ENCODE measurements at regions not wholly inside any gene's neighbourhood (a gene's known extent, or its start where the extent isn't known, plus 50 kb on each side); places are given as distances from the start of the nearest gene placed in this dataset.

DNA sequence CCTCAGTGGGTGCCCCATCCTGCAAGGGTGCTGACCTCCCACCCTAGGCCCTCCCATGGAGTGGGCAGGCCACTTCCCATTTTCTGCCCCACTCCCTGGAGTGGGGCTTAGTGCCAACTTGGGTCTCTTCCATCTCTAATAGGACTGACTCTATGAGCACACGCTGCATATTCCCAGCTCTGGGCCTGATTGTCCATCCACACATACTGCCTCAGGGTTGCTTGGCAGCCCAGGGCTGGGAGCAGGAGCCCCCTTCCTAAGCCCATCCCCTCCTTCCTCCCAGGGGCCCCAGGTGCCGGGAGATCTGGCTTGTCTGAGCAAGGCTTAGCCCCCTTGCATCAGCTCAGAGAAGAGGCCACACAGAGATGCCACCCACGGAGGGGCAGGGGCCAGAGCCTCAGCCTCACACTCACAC lies 55.1 kb downstream of the PJA1 start:
- peak; percentile 13 for DNase-seq

DNA sequence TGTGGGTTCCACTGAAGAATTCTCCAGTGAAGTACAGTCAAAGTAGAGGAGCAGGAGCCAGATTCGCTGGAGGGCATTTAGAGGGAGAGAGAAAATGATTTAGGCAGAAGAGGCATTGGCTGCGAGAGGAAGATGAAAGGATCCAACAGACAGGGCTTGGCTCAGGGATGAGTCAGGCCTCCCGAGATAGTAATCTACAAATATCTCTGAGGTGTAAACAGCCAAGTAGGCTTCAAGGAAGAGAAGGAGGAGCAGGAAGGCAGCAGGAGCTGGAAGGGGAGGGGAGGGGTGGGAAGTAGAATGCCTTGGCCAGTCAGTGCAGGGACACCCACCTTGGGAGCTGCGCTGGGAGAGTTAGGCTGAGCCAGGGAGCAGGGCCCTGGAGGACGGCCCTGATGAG lies 55.5 kb downstream of the PJA1 start:
- DNase-seq = peak; percentile 77

DNA sequence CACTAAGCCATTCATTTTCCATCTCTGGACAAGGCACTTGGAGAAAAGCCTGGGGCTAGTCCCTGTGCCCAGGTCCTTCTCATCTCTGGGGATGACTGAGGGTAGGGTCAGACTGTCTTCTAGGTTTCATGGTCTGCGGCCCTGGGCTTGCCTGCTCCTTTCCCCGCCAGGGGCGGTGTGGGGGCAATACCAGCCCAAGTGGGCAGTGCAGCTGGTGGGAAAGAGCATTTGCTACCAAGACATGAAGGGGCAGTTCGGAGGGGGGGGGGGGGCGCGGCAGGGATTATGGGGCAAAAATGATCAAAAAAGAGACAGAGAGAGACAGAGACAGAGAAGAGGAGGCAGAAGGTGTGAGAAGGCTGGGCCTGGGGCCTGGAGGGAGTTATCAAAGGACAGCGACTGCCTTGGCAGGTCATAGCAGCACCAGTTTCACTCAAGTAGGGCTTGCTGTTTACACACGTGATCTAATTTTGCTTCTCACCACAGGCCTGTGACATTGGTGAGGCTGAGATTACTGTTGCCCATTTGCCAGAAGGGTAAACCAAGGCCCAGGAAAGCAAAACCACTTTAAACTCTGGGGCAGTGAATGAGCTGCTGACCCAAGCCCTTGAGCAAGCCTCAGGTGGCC lies 56.1 kb downstream of the PJA1 start:
- no peak for DNase-seq

DNA sequence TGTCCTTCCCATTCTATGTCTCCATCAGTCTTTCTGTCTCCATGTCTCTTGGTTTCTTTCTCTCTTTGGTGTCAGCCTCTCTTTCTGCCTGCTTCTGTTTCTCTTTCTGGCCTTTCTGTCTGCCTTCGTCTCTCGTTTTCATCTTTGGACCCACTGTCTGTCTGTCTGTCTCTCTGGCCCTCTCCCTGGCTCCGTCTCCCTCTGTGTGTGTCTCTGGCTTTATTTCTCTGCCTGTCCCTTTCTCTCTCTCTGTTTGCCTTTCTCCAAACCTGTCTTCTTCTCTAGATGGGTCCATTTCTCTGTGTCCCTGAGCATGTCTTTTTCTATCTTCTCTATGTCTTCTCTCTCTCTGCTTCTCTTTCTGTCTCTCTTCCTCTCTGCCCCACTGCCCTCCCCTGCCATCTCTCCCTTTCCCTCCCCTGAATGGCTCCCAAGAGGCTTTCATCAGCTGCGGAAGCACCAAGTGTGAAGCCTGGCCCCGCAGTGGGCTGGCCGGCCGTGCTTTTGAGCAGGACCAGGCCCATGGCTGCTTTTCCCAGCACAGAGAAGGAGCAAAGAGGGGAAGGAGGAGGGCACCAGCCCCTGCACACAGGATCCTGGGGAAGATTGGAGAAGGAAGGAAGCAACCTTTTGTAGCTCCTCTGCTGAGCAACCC lies 57.4 kb downstream of the PJA1 start:
- DNase-seq = no peak

DNA sequence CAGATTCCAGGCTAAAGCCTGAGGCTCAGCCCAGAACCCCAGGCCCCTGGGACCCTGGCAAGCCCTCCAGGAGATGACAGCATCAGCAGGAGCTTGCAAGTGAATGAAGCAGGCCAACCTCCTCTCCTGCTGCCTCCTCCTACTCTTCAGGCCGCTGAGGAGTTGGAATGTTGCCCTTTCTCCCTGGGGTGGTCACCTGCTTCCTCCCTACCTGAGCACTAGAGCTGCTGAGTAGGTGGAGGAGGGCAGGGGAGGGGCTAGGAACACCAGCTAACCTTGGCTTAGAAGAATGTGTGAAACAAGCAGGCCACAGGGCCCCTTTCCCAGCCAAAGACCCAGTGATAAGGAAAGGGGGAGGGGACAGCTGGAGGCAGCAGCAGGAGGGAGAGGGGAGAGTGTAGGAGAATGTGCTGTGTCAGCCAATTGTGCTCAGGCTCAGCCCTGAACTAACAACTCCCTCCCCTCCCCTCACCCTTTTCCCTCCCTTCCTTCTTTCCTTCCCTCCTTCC lies 58.0 kb downstream of the PJA1 start:
- DNase-seq = peak; percentile 30

DNA sequence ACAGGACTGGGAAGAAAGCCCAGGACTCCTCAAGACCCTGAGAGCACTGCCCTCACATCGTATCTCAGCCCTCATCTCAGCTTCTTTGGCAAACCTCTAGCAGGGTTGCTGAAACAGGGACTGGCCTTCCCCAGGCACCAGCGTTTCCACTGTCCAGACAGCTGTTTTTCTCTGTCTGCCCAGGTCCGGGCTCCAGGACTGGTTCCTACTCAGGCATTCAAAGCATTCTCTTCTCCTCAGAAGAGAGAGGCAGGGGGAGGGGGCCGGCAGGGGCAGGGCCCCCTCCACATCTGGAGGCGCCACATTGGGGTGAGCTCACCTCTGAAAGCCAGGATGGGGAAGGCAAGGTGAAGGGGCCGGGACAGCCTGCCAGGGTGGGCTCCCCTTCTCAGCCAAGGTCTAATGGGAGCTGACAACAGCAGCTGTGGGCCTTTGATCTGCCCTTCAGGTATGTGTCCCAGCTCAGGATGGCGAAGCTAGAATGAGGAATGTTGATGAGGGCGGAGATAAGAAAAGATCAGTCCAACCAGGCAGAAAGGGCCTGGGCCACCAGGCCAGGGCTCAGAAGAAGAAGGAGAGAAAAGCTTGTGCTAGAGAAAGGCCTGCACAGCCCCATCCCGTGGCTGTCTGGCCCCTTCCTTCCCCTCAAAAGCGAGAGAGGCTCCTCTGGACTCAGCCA lies 60.4 kb downstream of the PJA1 start:
- DNase-seq = no peak

GRCh38 chrX:69103539-69103938 lies 61.7 kb downstream of the PJA1 start:
- DNase-seq = no peak

GRCh38 chrX:69102612-69103194 lies 62.5 kb downstream of the PJA1 start:
- DNase-seq = peak; percentile 30

DNA sequence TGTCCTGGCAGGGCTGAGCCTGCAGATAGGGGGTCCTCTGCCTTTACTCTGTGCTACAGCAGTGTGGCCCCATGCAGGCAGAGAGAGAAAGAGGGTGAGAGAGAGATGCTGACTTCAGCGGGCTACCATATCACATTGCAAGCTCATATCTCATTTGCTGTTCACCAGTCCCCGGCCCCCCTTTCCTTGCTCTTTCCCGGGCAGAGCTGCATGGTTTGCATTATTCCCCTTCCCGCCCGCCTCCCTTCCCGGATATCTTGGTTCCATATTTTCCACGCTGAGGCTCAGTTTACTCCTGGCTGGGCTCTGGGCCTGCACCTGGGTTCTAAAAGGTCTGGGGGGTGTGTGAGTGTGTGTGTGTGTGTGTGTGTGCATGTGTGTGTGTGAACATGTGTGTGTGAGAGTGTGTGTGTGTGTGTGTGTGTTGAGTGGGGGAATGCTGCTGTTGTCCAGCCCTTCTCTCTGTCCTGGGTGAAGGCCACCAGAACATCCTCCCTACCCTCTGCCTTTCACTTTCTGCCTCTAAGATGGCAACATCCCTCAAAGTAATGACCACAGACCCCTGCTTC lies 63.5 kb downstream of the PJA1 start:
- no peak for DNase-seq

GRCh38 chrX:69100478-69100877 lies 64.8 kb downstream of the PJA1 start:
- no peak for DNase-seq

DNA sequence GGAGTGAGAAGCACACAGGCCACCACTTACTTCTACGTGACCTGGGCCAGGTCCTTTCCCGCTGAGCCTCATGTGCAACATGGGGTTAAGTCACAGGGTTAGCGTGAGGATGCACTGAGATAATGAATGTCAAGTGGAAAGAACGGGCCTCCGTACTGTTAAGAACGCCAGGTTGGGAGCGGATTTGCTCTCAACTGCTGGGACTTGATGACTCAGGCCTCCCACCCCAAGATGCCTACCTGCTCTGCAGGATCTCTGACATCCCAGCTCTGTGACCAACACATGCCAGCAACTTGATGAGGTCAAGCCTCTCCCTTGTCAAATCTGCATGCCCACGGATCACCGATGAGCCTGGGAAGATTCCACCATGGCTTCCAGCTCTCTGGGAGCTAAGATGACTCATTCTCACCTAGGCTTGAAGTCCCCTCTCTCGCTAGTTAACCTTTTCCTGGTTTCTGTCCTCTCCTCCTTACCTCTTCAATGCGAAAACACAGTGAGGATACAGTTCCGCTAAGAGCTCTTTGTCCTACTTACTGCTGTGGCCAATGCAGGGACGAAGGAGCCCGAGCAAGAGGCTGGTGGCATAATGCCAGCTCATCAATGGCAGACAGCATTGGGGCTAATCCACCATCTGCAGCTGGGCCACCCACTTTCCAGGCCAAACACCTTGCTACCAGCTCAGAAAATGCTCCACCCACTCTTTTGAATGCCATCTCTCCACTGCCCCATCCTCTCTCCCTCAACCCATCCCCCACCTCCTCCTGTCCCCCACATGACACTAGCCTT lies 67.6 kb downstream of the PJA1 start:
- no peak for DNase-seq

- DNase-seq = no peak
These were observed 68.3 kb downstream of the PJA1 start for GRCh38 chrX:69096963-69097362.

- no peak for DNase-seq
These were observed 70.1 kb downstream of the PJA1 start for GRCh38 chrX:69094977-69095669.

GRCh38 chrX:69093960-69094871 lies 71.0 kb downstream of the PJA1 start:
- peak; percentile 39 for DNase-seq

DNA sequence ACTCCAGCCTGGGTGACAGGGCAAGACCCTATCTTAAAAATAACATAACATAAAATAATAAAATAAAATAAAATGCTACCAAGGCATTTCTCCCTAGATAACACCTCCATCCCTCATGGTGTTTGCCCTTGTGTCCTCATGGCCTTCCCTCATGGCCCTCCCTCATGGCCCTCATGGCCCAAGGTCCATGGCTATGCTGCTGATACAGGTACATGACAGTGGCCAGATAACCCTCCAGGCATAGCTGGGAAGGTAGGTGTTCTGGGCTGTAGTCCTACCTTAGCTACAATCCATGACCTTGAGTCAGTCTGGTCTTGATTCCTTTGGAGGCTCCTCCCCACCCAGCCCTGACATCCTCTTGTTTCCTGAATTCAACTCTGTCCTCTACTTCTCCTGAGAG lies 75.2 kb downstream of the PJA1 start:
- no peak for DNase-seq

DNA sequence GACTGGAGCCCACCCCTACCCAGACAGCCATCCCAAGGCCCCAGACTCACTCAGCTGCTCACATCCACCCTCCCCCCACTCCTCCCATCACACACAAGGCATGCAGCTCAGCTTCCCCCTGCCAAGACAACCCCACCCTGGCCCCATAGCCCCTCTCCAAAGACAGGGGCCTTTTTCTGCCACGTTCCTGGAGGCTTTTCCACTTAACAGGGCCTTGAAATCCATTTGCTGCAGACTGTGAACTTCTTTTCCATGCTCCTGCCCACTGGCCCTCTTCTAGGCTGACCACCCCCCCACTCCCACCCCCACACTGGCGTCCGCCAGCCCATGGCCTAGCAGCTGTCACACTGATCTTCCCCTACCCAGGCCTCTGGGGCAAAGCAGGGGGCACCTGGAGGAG lies 76.0 kb downstream of the PJA1 start:
- DNase-seq = no peak

GRCh38 chrX:69088171-69088938 lies 76.9 kb downstream of the PJA1 start:
- DNase-seq = peak; percentile 33

GRCh38 chrX:69085826-69086225 lies 79.4 kb downstream of the PJA1 start:
- DNase-seq = no peak

GRCh38 chrX:69085151-69085550 lies 80.1 kb downstream of the PJA1 start:
- DNase-seq = no peak

DNA sequence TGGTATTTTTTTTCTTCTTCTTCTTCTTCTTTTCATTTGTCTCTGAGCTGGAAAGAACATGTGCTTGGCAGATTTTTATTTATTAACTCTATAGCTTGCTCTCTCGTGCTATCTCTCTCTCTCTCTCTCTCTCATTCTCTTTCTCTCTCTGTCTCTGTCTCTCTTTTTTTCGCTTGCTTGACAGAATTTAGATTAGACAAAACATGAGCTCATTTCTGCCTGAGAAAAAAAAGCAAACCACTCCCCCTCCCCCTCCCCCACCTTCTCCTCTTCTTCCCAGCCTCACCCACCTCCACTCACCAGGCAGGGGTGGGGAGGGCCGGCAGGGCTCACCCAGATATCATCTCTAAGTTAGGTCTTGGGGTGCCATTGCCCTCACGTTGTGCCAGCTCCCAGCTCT lies 81.5 kb downstream of the PJA1 start:
- DNase-seq = no peak

All from fibroblast of skin of right quadriceps (primary cell).